WERI-Rb-1 (cell line): ENCODE measurements at regions not wholly inside any gene's neighbourhood (a gene's known extent, or its start where the extent isn't known, plus 50 kb on each side); places are given as distances from the start of the nearest gene placed in this dataset.

Experiments
- DNase-seq: peaks from one replicate; pipeline ENCODE4 v3.0.0-alpha.2; 2020
- H3K27ac ChIP-seq: fragments of 250-450 bp; sonication (Bioruptor Pico); 2 replicates; pipeline ENCODE4 v1.5.1; 2020; ENCODE audit warnings: mild to moderate bottlenecking, moderate library complexity
- H3K27me3 ChIP-seq: fragments of 250-450 bp; sonication (Bioruptor Pico); 2 replicates; pipeline ENCODE4 v1.5.1; 2021; ENCODE audit warnings: mild to moderate bottlenecking, low read depth, moderate library complexity; ENCODE audit not compliant: insufficient read depth, severe bottlenecking
- H3K36me3 ChIP-seq: fragments of 250-450 bp; sonication (Bioruptor Pico); 2 replicates; pipeline ENCODE4 v1.5.1; 2020; ENCODE audit warnings: mild to moderate bottlenecking, moderate library complexity
- H3K4me3 ChIP-seq: 2 replicates; pipeline ENCODE4 v1.5.1; 2011; ENCODE audit warnings: low read depth, mild to moderate bottlenecking, control low read depth, low read length
- H3K9me3 ChIP-seq: fragments of 250-450 bp; sonication (Bioruptor Pico); 2 replicates; pipeline ENCODE4 v1.5.1; 2021; ENCODE audit warnings: mild to moderate bottlenecking, moderate library complexity; ENCODE audit not compliant: severe bottlenecking
- TF ChIP-seq, protein P1 (sequence below): IDR thresholded peaks from 2 replicates; pipeline ENCODE4 v1.5.1; 2011; ENCODE audit warnings: low read depth, mild to moderate bottlenecking, control low read depth, inconsistent platforms, low read length

GRCh38 chr5:22918511-22918910 lies 65.4 kb upstream of the CDH12 start:
- Histone ChIP-seq H3K4me3 (no peak overlapping the region), H3K27ac (no peak overlapping the region), H3K27me3 (no peaks in the 10 kb centered on the region), H3K36me3 (no peaks in the 10 kb centered on the region), H3K9me3 (no peaks in the 10 kb centered on the region)
- no peak for DNase-seq
- TF ChIP-seq, protein P1, sequence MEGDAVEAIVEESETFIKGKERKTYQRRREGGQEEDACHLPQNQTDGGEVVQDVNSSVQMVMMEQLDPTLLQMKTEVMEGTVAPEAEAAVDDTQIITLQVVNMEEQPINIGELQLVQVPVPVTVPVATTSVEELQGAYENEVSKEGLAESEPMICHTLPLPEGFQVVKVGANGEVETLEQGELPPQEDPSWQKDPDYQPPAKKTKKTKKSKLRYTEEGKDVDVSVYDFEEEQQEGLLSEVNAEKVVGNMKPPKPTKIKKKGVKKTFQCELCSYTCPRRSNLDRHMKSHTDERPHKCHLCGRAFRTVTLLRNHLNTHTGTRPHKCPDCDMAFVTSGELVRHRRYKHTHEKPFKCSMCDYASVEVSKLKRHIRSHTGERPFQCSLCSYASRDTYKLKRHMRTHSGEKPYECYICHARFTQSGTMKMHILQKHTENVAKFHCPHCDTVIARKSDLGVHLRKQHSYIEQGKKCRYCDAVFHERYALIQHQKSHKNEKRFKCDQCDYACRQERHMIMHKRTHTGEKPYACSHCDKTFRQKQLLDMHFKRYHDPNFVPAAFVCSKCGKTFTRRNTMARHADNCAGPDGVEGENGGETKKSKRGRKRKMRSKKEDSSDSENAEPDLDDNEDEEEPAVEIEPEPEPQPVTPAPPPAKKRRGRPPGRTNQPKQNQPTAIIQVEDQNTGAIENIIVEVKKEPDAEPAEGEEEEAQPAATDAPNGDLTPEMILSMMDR: no peak

- no peak overlapping the region for H3K4me3 ChIP-seq
- H3K36me3 ChIP-seq: no peaks in the 10 kb centered on the region
- TF ChIP-seq, protein P1: no peak
- no peaks in the 10 kb centered on the region for H3K9me3 ChIP-seq
- H3K27me3 ChIP-seq: no peaks in the 10 kb centered on the region
- no peak for DNase-seq
- no peak overlapping the region for H3K27ac ChIP-seq
These were observed 63.2 kb upstream of the CDH12 start for GRCh38 chr5:22916393-22916792.

DNA sequence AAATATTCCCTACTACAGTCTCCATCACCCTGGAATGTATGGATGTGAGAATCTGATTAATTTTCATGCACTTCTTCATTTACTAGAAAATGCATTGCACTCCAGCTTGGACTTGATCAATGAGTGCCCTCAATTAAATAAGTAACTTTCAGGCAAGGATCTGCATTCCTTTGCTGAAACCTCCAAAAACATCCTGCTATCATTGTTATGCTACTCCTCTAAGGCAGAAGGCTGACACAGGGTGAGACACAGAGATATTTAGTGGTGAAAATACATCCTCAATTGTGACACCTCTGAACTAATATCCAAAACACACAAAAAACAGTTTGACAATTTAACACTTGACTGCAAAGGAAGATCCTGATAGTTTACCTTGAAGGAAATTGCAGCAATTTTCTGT lies 57.9 kb upstream of the CDH12 start:
- Histone ChIP-seq H3K4me3 (no peak overlapping the region), H3K9me3 (no peaks in the 10 kb centered on the region), H3K36me3 (no peaks in the 10 kb centered on the region), H3K27me3 (no peaks in the 10 kb centered on the region), H3K27ac (no peak overlapping the region)
- DNase-seq: no peak
- TF ChIP-seq, protein P1: no peak

- no peaks in the 10 kb centered on the region for H3K27me3 ChIP-seq
- no peak overlapping the region for H3K4me3 ChIP-seq
- TF ChIP-seq, protein P1: no peak
- DNase-seq: no peak
- H3K9me3 ChIP-seq: no peaks in the 10 kb centered on the region
- no peaks in the 10 kb centered on the region for H3K36me3 ChIP-seq
- no peak overlapping the region for H3K27ac ChIP-seq
These were observed 57.4 kb upstream of the CDH12 start for GRCh38 chr5:22910523-22910922.

GRCh38 chr5:22908586-22908985 lies 55.4 kb upstream of the CDH12 start:
- H3K36me3 ChIP-seq: no peaks in the 10 kb centered on the region
- TF ChIP-seq, protein P1: no peak
- H3K4me3 ChIP-seq: no peak overlapping the region
- DNase-seq: no peak
- H3K27ac ChIP-seq: no peak overlapping the region
- H3K27me3 ChIP-seq: no peaks in the 10 kb centered on the region
- H3K9me3 ChIP-seq: no peaks in the 10 kb centered on the region

DNA sequence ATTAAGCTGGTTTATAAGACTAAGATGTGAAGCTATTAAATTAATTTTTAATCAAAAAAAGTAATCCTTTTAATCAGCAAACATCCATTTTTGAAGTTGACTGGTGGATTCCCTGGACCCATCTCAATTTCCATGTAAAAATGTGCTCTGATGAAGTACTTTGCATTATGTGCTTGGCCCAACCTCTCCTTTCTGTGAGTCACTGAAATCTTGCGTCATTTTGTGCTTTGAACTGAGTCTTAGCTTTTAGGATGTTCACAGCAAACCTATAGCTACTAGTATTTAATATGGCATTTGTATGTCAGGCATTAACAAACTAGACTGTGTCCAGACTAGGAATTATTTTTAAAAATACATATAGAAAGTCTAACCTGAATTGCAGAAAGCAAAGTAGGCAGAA lies 55.0 kb upstream of the CDH12 start:
- H3K9me3 ChIP-seq: no peaks in the 10 kb centered on the region
- no peaks in the 10 kb centered on the region for H3K36me3 ChIP-seq
- no peak overlapping the region for H3K4me3 ChIP-seq
- no peak overlapping the region for H3K27ac ChIP-seq
- DNase-seq: no peak
- no peaks in the 10 kb centered on the region for H3K27me3 ChIP-seq
- TF ChIP-seq, protein P1: no peak
